ENCODE measurements at regions not wholly inside any gene's neighbourhood (a gene's known extent, or its start where the extent isn't known, plus 50 kb on each side); places are given as distances from the start of the nearest gene placed in this dataset.

- Histone ChIP-seq H2BK5ac (ENCODE audit: low read depth, low read length, poor library complexity, severe bottlenecking) (no peak overlapping the region), H3K18ac (ENCODE audit: low read depth, low read length) (no peak overlapping the region), H3K4me1 (ENCODE audit: control insufficient read depth, insufficient read depth, low read length) (no peaks in the 10 kb centered on the region), H3K27ac (ENCODE audit: insufficient read depth, low read length) (no peak overlapping the region), H2BK15ac (ENCODE audit: low read depth, low read length) (no peak overlapping the region), H2AFZ (replicated peaks; ENCODE audit: low read length, poor library complexity) (no peak overlapping the region), H2BK20ac (ENCODE audit: low read depth, low read length) (no peak overlapping the region), H4K5ac (ENCODE audit: low read depth, low read length) (no peak overlapping the region), H3K56ac (ENCODE audit: extremely low read depth, insufficient read depth, low read length) (no peak overlapping the region), H3K14ac (replicated peaks; ENCODE audit: low read depth, low read length) (no peak overlapping the region), H3K27me3 (ENCODE audit: control insufficient read depth, insufficient read depth, low read length) (no peaks in the 10 kb centered on the region), H3K79me1 (ENCODE audit: low read depth in 1 of 2, low read length in 2 of 2) (0 out of 4 replicates have a peak, but pooled peaks cover 0 to 4% of the 10 kb centered on the region in 2 experiments), H2AK9ac (replicated peaks; ENCODE audit: low read depth, low read length, poor library complexity) (no peak overlapping the region), H2AK5ac (ENCODE audit: low read depth, low read length) (no peak overlapping the region), H4K20me1 (ENCODE audit: insufficient read depth, low read length) (no peaks in the 10 kb centered on the region), H3K4ac (ENCODE audit: low read depth, low read length) (no peak overlapping the region), H3K4me3 (ENCODE audit: insufficient read depth, low read depth, low read length) (no peak overlapping the region), H2BK120ac (ENCODE audit: low read depth, low read length) (no peak overlapping the region), H3K36me3 (ENCODE audit: control insufficient read depth, insufficient read depth, low read length) (peaks cover 7% of the 10 kb centered on the region), H3K9ac (ENCODE audit: low read depth, low read length) (no peak overlapping the region), H3K23ac (ENCODE audit: low read depth, low read length) (no peak overlapping the region), H4K8ac (ENCODE audit: low read depth in 2 of 2, low read length in 2 of 2) (no peak overlapping the region), H4K91ac (ENCODE audit: insufficient read depth, low read depth, low read length) (no peak overlapping the region), H3K4me2 (ENCODE audit: low read depth, low read length) (no peak overlapping the region), H3K9me1 (ENCODE audit: insufficient read depth, low read length) (no peaks in the 10 kb centered on the region; the same call in 1 of the 2 replicates), H3K9me3 (ENCODE audit: control insufficient read depth, insufficient read depth, low read length) (no peaks in the 10 kb centered on the region)
- dilution Hi-C loops (cut with HindIII; ENCODE audit: low sequenced_read_pairs, unreplicated experiment) = no loop called here
- ChIA-PET CTCF (no interaction called here), POLR2A (ENCODE audit: unreplicated experiment) (no interaction called here)
- ATAC-seq (ENCODE audit: low read depth) (no peak), DNase-seq (no peak)
- TF ChIP-seq RFX5 (IDR thresholded peaks at IDR 0.05; ENCODE audit: low read depth, low read length) = no peak
- TF ChIP-seq, protein P1, sequence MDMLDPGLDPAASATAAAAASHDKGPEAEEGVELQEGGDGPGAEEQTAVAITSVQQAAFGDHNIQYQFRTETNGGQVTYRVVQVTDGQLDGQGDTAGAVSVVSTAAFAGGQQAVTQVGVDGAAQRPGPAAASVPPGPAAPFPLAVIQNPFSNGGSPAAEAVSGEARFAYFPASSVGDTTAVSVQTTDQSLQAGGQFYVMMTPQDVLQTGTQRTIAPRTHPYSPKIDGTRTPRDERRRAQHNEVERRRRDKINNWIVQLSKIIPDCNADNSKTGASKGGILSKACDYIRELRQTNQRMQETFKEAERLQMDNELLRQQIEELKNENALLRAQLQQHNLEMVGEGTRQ (IDR thresholded peaks at IDR 0.05; ENCODE audit: low read depth, low read length) = no peak
- no peak for TF ChIP-seq MAZ (IDR thresholded peaks at IDR 0.05; ENCODE audit: borderline replicate concordance, low read depth, low read length)
- TF ChIP-seq SMC3 (IDR thresholded peaks at IDR 0.05; ENCODE audit: low read depth, low read length) = no peak
- TF ChIP-seq CHD1 (IDR thresholded peaks at IDR 0.05; ENCODE audit: low read depth, low read length) = no peak
- in situ Hi-C loops (cut with MboI; ENCODE audit: low sequenced_read_pairs) = loop anchor here (25.0 kb wide), 1 partner anchor 1453 kb away; no protein-coding TSS in a partner anchor
- intact Hi-C loops (cut with micrococcal nuclease) = loop anchor here (10.0 kb wide), 2 partner anchors 1455 to 1495 kb away; no protein-coding TSS in a partner anchor
- no CpG with 5 or more reads among the region's 5 CpGs for WGBS, 2 experiments (ENCODE audit: extremely low coverage in 2 of 2, insufficient read length in 1 of 2)
- no TSS peak for BruUV-seq (replicated peaks)
These were observed 374.8 kb downstream of the KLF12 start for GRCh38 chr13:73759434-73759833.
